Astrocyte (in vitro differentiated cells and primary cell): ENCODE measurements at regions not wholly inside any gene's neighbourhood (a gene's known extent, or its start where the extent isn't known, plus 50 kb on each side); places are given as distances from the start of the nearest gene placed in this dataset.

Experiments used
- CTCF ChIP-seq: IDR thresholded peaks from 2 replicates; pipeline ENCODE4 v1.5.1; 2011; ENCODE audit warnings: low read depth, mild to moderate bottlenecking, inconsistent platforms, low read length, moderate library complexity; ENCODE audit not compliant: insufficient read depth
- EZH2 ChIP-seq: IDR thresholded peaks from 2 replicates; pipeline ENCODE4 v1.6.1; 2012; ENCODE audit warnings: mild to moderate bottlenecking, low read length, inconsistent platforms; ENCODE audit not compliant: insufficient read depth

GRCh38 chr13:39273953-39274738 lies 235.9 kb downstream of the NHLRC3 start:
- TF ChIP-seq CTCF: no peak
- TF ChIP-seq EZH2: no peak
